Stomach (tissue), 4 donors: ENCODE measurements at regions not wholly inside any gene's neighbourhood (a gene's known extent, or its start where the extent isn't known, plus 50 kb on each side); places are given as distances from the start of the nearest gene placed in this dataset.

Experiments used
- CTCF ChIP-seq, 7 experiments: fragments of 450-650 bp in 4 of 7; fragments of 200-600 bp in 3 of 7; sonication (generic) in 3 of 7; IDR thresholded peaks; one replicate each; pipeline ENCODE4 v1.5.1; 2016 to 2019; ENCODE audit warnings: antibody characterized with exemption in 7 of 7, control low read depth in 2 of 7, mild to moderate bottlenecking in 1 of 7
- POLR2A ChIP-seq, 4 donors: fragments of 450-650 bp; IDR thresholded peaks; one replicate each; pipeline ENCODE4 v1.6.1; 2016; ENCODE audit warnings: antibody characterized with exemption in 4 of 4, control low read depth in 2 of 4, mild to moderate bottlenecking in 1 of 4, moderate library complexity in 1 of 4

- no peak for TF ChIP-seq CTCF (IDR thresholded peaks at IDR 0.05)
- no peak for TF ChIP-seq POLR2A (IDR thresholded peaks at IDR 0.05)
Measured at GRCh38 chr1:234897390-234897749, 231.3 kb downstream of the TOMM20 start.
